Ovary (tissue), 3 donors: ENCODE measurements at regions not wholly inside any gene's neighbourhood (a gene's known extent, or its start where the extent isn't known, plus 50 kb on each side); places are given as distances from the start of the nearest gene placed in this dataset.

Source experiments
- CTCF ChIP-seq, 3 donors: fragments of 450-650 bp in 2 of 3; fragments of 200-600 bp in 1 of 3; IDR thresholded peaks; one replicate each; pipeline versions ENCODE4 v1.5.1 to v1.8.0; 2016 to 2022; ENCODE audit warnings: antibody characterized with exemption in 3 of 3, mild to moderate bottlenecking in 1 of 3
- POLR2A ChIP-seq: fragments of 450-650 bp; IDR thresholded peaks from one replicate; pipeline ENCODE4 v1.6.1; 2017; ENCODE audit warnings: antibody characterized with exemption, mild to moderate bottlenecking, moderate library complexity
- donor health status: DM: no; HTN: no; CAD: no.

DNA sequence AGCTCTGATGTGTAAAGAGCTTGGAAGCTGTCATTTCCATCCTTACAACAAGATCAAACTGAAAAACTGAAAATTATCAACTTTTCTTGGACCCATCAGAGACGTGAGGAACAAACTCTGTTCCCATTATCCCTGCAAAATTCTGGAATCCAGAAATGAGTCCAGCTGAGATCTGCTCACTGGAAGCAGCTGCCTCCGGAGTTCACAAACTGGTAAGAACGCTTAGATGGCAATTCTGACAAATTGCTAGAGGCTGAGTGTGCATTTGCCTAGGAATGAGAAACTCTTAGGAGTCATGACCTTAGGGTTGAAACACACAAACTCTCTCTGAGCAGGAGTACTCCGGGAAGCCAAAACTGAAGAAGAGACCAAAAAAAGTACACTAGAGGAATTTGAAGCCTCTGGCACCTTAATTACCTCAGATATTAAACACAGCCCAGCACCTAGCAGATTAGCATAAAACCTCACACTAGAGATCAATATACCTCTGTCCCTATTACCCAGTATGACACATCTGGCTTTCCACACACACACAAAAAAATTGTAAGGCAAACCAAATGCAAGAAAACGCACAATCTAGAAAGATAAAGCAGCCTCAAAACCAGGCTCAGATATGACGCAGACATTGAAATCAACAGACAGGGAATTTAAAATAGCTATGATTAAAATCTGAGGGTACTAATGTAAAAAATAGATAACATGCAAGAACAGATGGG is 233.5 kb upstream of the SGK1 start:
- TF ChIP-seq CTCF (IDR thresholded peaks at IDR 0.05) (no peak), POLR2A (no peak)
